BLaER1 (cell line): ENCODE measurements at regions not wholly inside any gene's neighbourhood (a gene's known extent, or its start where the extent isn't known, plus 50 kb on each side); places are given as distances from the start of the nearest gene placed in this dataset.

Experiments used
- H3K27ac ChIP-seq: shearing (Covaris generic); formaldehyde crosslinking; 2 replicates; pipeline ENCODE4 v1.8.1; 2022
- H3K27me3 ChIP-seq: shearing (Covaris generic); formaldehyde crosslinking; 2 replicates; pipeline ENCODE4 v1.8.1; 2022
- H3K36me3 ChIP-seq: shearing (Covaris generic); formaldehyde crosslinking; 2 replicates; pipeline ENCODE4 v1.8.1; 2022
- H3K4me1 ChIP-seq: shearing (Covaris generic); formaldehyde crosslinking; 2 replicates; pipeline ENCODE4 v1.8.1; 2022
- H3K4me2 ChIP-seq: shearing (Covaris generic); formaldehyde crosslinking; 2 replicates; pipeline ENCODE4 v1.8.1; 2022
- H3K4me3 ChIP-seq: shearing (Covaris generic); formaldehyde crosslinking; 2 replicates; pipeline ENCODE4 v1.8.1; 2022
- H3K9ac ChIP-seq: shearing (Covaris generic); formaldehyde crosslinking; 2 replicates; pipeline ENCODE4 v1.8.1; 2022
- H3K9me3 ChIP-seq: shearing (Covaris generic); formaldehyde crosslinking; 2 replicates; pipeline ENCODE4 v1.8.1; 2022
- H4K20me1 ChIP-seq: shearing (Covaris generic); formaldehyde crosslinking; 2 replicates; pipeline ENCODE4 v1.8.1; 2022
- Cebpa-rat ChIP-seq: shearing (Covaris generic); IDR thresholded peaks from 2 replicates; pipeline ENCODE4 v1.8.1; 2022

GRCh38 chr21:38206646-38207045 lies 50.1 kb upstream of the KCNJ15 start:
- no peak for TF ChIP-seq Cebpa-rat
- Histone ChIP-seq H3K4me3 (no peak overlapping the region), H3K36me3 (no peaks in the 10 kb centered on the region), H3K4me1 (peaks cover 47% of the 10 kb centered on the region), H3K4me2 (no peak overlapping the region), H3K27ac (no peak overlapping the region), H3K27me3 (no peaks in the 10 kb centered on the region), H4K20me1 (no peaks in the 10 kb centered on the region), H3K9ac (no peak overlapping the region), H3K9me3 (peaks cover 36% of the 10 kb centered on the region)
